Upper lobe of left lung (tissue), 6 donors: ENCODE measurements at regions not wholly inside any gene's neighbourhood (a gene's known extent, or its start where the extent isn't known, plus 50 kb on each side); places are given as distances from the start of the nearest gene placed in this dataset.
A peak's percentile ranks its signal among the peaks of the same experiment; 100 is the strongest.

Experiments used
- ATAC-seq, 2 donors: fragments of 200-7000 bp; cut with Tn5 transposase; one replicate each; pipeline ENCODE4 v1.9.1; 2022; ENCODE audit warnings: mild to moderate bottlenecking in 2 of 2, moderate library complexity in 2 of 2; ENCODE audit not compliant: low FRiP score in 2 of 2
- DNase-seq, 2 donors: peaks; one replicate each; pipeline ENCODE4 v3.0.0-alpha.2; 2019 to 2020
- H3K27ac ChIP-seq, 4 donors: fragments of 200-600 bp; sonication (generic); one replicate each; pipeline ENCODE4 v1.5.1; 2016 to 2019
- H3K27me3 ChIP-seq, 4 donors: fragments of 200-600 bp; sonication (generic); one replicate each; pipeline ENCODE4 v1.5.1; 2017 to 2019
- H3K36me3 ChIP-seq, 4 donors: fragments of 200-600 bp; sonication (generic); one replicate each; pipeline ENCODE4 v1.5.1; 2016 to 2019
- H3K4me1 ChIP-seq, 4 donors: fragments of 200-600 bp; sonication (generic); one replicate each; pipeline ENCODE4 v1.5.1; 2018 to 2019
- H3K4me3 ChIP-seq, 4 donors: fragments of 200-600 bp; sonication (generic); one replicate each; pipeline ENCODE4 v1.5.1; 2017 to 2019; ENCODE audit warnings: mild to moderate bottlenecking in 2 of 4, moderate library complexity in 1 of 4
- H3K9me3 ChIP-seq, 4 donors: fragments of 200-600 bp; sonication (generic); one replicate each; pipeline ENCODE4 v1.5.1; 2018 to 2019
- CTCF ChIP-seq, 6 experiments: fragments of 450-650 bp in 4 of 6; fragments of 200-600 bp in 2 of 6; sonication (generic) in 2 of 6; IDR thresholded peaks; one replicate each; pipeline ENCODE4 v1.5.1; 2016 to 2019; ENCODE audit warnings: antibody characterized with exemption in 6 of 6
- EP300 ChIP-seq, 4 donors: sonication (generic); formaldehyde crosslinking; IDR thresholded peaks; one replicate each; pipeline ENCODE4 v1.5.1; 2017; ENCODE audit warnings: antibody characterized with exemption in 4 of 4, control low read depth in 2 of 4
- POLR2A ChIP-seq, 4 donors: fragments of 450-650 bp; IDR thresholded peaks; one replicate each; pipeline ENCODE4 v1.5.1; 2016 to 2017; ENCODE audit warnings: antibody characterized with exemption in 4 of 4, mild to moderate bottlenecking in 2 of 4
- POLR2AphosphoS5 ChIP-seq, 2 donors: sonication (generic); formaldehyde crosslinking; IDR thresholded peaks; one replicate each; pipeline ENCODE4 v1.5.1; 2017; ENCODE audit warnings: antibody characterized with exemption in 2 of 2
- WGBS, 2 donors: methylation state at CpG; one replicate each; pipeline ENCODE4 v1.1.5; 2017 to 2018; 5-methylcytosine and 5-hydroxymethylcytosine counted together
- donor health status: DM: no; HTN: no; CAD: no; lungs with moderate emphysema.
- donor health status: DM: no; HTN: yes; CAD: no; lungs with severe emphysema.

- peak in 1 of 2 donors; percentile 77 for ATAC-seq
- no peak overlapping the region for H3K27ac ChIP-seq
- no peaks in the 10 kb centered on the region for H3K36me3 ChIP-seq
- DNase-seq = no peak
- H3K9me3 ChIP-seq = no peaks in the 10 kb centered on the region
- no peaks in the 10 kb centered on the region for H3K4me1 ChIP-seq
- H3K27me3 ChIP-seq = no peaks in the 10 kb centered on the region
- TF ChIP-seq POLR2A (IDR thresholded peaks at IDR 0.05) (no peak), EP300 (IDR thresholded peaks at IDR 0.05) (no peak), POLR2AphosphoS5 (IDR thresholded peaks at IDR 0.05) (no peak), CTCF (IDR thresholded peaks at IDR 0.05) (no peak)
- WGBS, 2 donors = 93 to 98% methylated on average over 2 of the region's 2 CpGs
- no peak overlapping the region for H3K4me3 ChIP-seq
These were observed 133.7 kb upstream of the SEMA3E start for GRCh38 chr7:83782628-83783027.

GRCh38 chr7:83778073-83778443 is 129.1 kb upstream of the SEMA3E start:
- Histone ChIP-seq H3K9me3 (no peaks in the 10 kb centered on the region), H3K36me3 (no peaks in the 10 kb centered on the region), H3K4me3 (no peak overlapping the region), H3K4me1 (no peaks in the 10 kb centered on the region), H3K27me3 (no peaks in the 10 kb centered on the region), H3K27ac (no peak overlapping the region)
- DNase-seq (no peak), ATAC-seq (no peak)
- WGBS, 2 donors = 58 to 71% methylated on average over 1 of the region's 1 CpG
- TF ChIP-seq POLR2AphosphoS5 (IDR thresholded peaks at IDR 0.05) (no peak), CTCF (IDR thresholded peaks at IDR 0.05) (no peak)

GRCh38 chr7:83777406-83778072 is 128.6 kb upstream of the SEMA3E start:
- H3K4me1 ChIP-seq = no peaks in the 10 kb centered on the region
- WGBS, 2 donors = 81 to 92% methylated on average over 5 of the region's 5 CpGs
- ATAC-seq = no peak
- TF ChIP-seq EP300 (IDR thresholded peaks at IDR 0.05) (no peak), POLR2A (IDR thresholded peaks at IDR 0.05) (no peak), POLR2AphosphoS5 (IDR thresholded peaks at IDR 0.05) (no peak), CTCF (IDR thresholded peaks at IDR 0.05) (no peak)
- H3K9me3 ChIP-seq = no peaks in the 10 kb centered on the region
- H3K27me3 ChIP-seq = no peaks in the 10 kb centered on the region
- H3K4me3 ChIP-seq = no peak overlapping the region
- no peak for DNase-seq
- H3K27ac ChIP-seq = no peak overlapping the region
- no peaks in the 10 kb centered on the region for H3K36me3 ChIP-seq

GRCh38 chr7:83769407-83769806 is 120.5 kb upstream of the SEMA3E start:
- 66 to 79% methylated on average over 3 of the region's 3 CpGs for WGBS, 2 donors
- Histone ChIP-seq H3K9me3 (no peaks in the 10 kb centered on the region), H3K36me3 (no peaks in the 10 kb centered on the region), H3K27ac (no peak overlapping the region), H3K4me3 (no peak overlapping the region), H3K4me1 (no peaks in the 10 kb centered on the region), H3K27me3 (no peaks in the 10 kb centered on the region)
- no peak for TF ChIP-seq POLR2A (IDR thresholded peaks at IDR 0.05)
- TF ChIP-seq CTCF (IDR thresholded peaks at IDR 0.05) = no peak
- no peak for TF ChIP-seq POLR2AphosphoS5 (IDR thresholded peaks at IDR 0.05)
- no peak for TF ChIP-seq EP300 (IDR thresholded peaks at IDR 0.05)
- no peak for DNase-seq
- no peak for ATAC-seq

- DNase-seq (no peak), ATAC-seq (no peak)
- H3K4me3 ChIP-seq = no peak overlapping the region
- 89 to 97% methylated on average over 1 of the region's 1 CpG for WGBS, 2 donors
- H3K9me3 ChIP-seq = peaks cover 0 to 4% (median 0%) of the 10 kb centered on the region in 4 donors
- TF ChIP-seq CTCF (IDR thresholded peaks at IDR 0.05) (no peak), EP300 (IDR thresholded peaks at IDR 0.05) (no peak), POLR2AphosphoS5 (IDR thresholded peaks at IDR 0.05) (no peak), POLR2A (IDR thresholded peaks at IDR 0.05) (no peak)
- no peak overlapping the region for H3K27ac ChIP-seq
- no peaks in the 10 kb centered on the region for H3K36me3 ChIP-seq
- H3K4me1 ChIP-seq = no peaks in the 10 kb centered on the region
- no peaks in the 10 kb centered on the region for H3K27me3 ChIP-seq
These were observed 102.3 kb upstream of the SEMA3E start for GRCh38 chr7:83751217-83751616.
